ENCODE measurements at regions not wholly inside any gene's neighbourhood (a gene's known extent, or its start where the extent isn't known, plus 50 kb on each side); places are given as distances from the start of the nearest gene placed in this dataset.

GRCh38 chr5:36447776-36448175 is 146.1 kb upstream of the RANBP3L start:
- Histone ChIP-seq H3K27ac (no peak overlapping the region), H3K9me3 (no peaks in the 10 kb centered on the region), H3K27me3 (no peaks in the 10 kb centered on the region), H3K4me3 (no peak overlapping the region), H3K4me1 (no peaks in the 10 kb centered on the region), H3K36me3 (no peaks in the 10 kb centered on the region)
- 83% methylated on average over 2 of the region's 2 CpGs for WGBS (ENCODE audit: insufficient coverage, low coverage, low lambda C conversion rate, missing lambda C conversion rate)
- TF ChIP-seq CTCF (IDR thresholded peaks at IDR 0.05): no peak
- no peak for TF ChIP-seq POLR2A (IDR thresholded peaks at IDR 0.05)
- intact Hi-C loops (cut with DNase I): no loop called here
- DNase-seq: no peak
- no peak for ATAC-seq

GRCh38 chr5:36450229-36451014 is 148.7 kb upstream of the RANBP3L start:
- Histone ChIP-seq H3K36me3 (no peaks in the 10 kb centered on the region), H3K9me3 (no peaks in the 10 kb centered on the region), H3K27ac (no peak overlapping the region), H3K27me3 (no peaks in the 10 kb centered on the region), H3K4me3 (no peak overlapping the region), H3K4me1 (no peaks in the 10 kb centered on the region)
- intact Hi-C loops (cut with DNase I): no loop called here
- TF ChIP-seq POLR2A (IDR thresholded peaks at IDR 0.05) (no peak), CTCF (IDR thresholded peaks at IDR 0.05) (no peak)
- no peak for ATAC-seq
- 68% methylated on average over 3 of the region's 3 CpGs for WGBS (ENCODE audit: insufficient coverage, low coverage, low lambda C conversion rate, missing lambda C conversion rate)
- DNase-seq: no peak

- Histone ChIP-seq H3K27me3 (no peaks in the 10 kb centered on the region), H3K4me3 (no peak overlapping the region), H3K9me3 (no peaks in the 10 kb centered on the region), H3K4me1 (no peaks in the 10 kb centered on the region), H3K36me3 (no peaks in the 10 kb centered on the region), H3K27ac (no peak overlapping the region)
- 86% methylated on average over 4 of the region's 4 CpGs for WGBS (ENCODE audit: insufficient coverage, low coverage, low lambda C conversion rate, missing lambda C conversion rate)
- intact Hi-C loops (cut with DNase I): no loop called here
- ATAC-seq (no peak), DNase-seq (no peak)
- TF ChIP-seq POLR2A (IDR thresholded peaks at IDR 0.05) (no peak), CTCF (IDR thresholded peaks at IDR 0.05) (no peak)
Measured at GRCh38 chr5:36452424-36453006, 150.8 kb upstream of the RANBP3L start.

GRCh38 chr5:36457511-36458270 is 148.7 kb upstream of the SLC1A3 start:
- Histone ChIP-seq H3K9me3 (no peaks in the 10 kb centered on the region), H3K4me1 (no peaks in the 10 kb centered on the region), H3K27me3 (no peaks in the 10 kb centered on the region), H3K36me3 (no peaks in the 10 kb centered on the region), H3K4me3 (no peak overlapping the region), H3K27ac (no peak overlapping the region)
- intact Hi-C loops (cut with DNase I): no loop called here
- 29% methylated on average over 1 of the region's 3 CpGs for WGBS (ENCODE audit: insufficient coverage, low coverage, low lambda C conversion rate, missing lambda C conversion rate)
- no peak for DNase-seq
- TF ChIP-seq CTCF (IDR thresholded peaks at IDR 0.05) (no peak), POLR2A (IDR thresholded peaks at IDR 0.05) (no peak)
- ATAC-seq: no peak
